ENCODE measurements at regions not wholly inside any gene's neighbourhood (a gene's known extent, or its start where the extent isn't known, plus 50 kb on each side); places are given as distances from the start of the nearest gene placed in this dataset.
A peak's percentile ranks its signal among the peaks of the same experiment; 100 is the strongest.

GRCh38 chr4:58136604-58137003 is 1026.4 kb upstream of the IGFBP7 start:
- no peak for DNase-seq
- Mint-ChIP-seq H3K4me1 (ENCODE audit: low read depth, unreplicated experiment) (peaks cover 15% of the 10 kb centered on the region), H3K9me3 (ENCODE audit: unreplicated experiment) (no peaks in the 10 kb centered on the region), H3K36me3 (ENCODE audit: unreplicated experiment) (no peaks in the 10 kb centered on the region), H3K27me3 (ENCODE audit: unreplicated experiment) (no peaks in the 10 kb centered on the region), H3K4me3 (ENCODE audit: unreplicated experiment) (no peak overlapping the region), H3K27ac (ENCODE audit: unreplicated experiment) (no peak overlapping the region)
- no peak for TF ChIP-seq CTCF (IDR thresholded peaks at IDR 0.05; ENCODE audit: partially characterized antibody, unreplicated experiment)

- no peaks in the 10 kb centered on the region for H3K9me3 Mint-ChIP-seq (ENCODE audit: unreplicated experiment)
- TF ChIP-seq CTCF (IDR thresholded peaks at IDR 0.05; ENCODE audit: partially characterized antibody, unreplicated experiment) = no peak
- no peak overlapping the region for H3K4me3 Mint-ChIP-seq (ENCODE audit: unreplicated experiment)
- no peaks in the 10 kb centered on the region for H3K4me1 Mint-ChIP-seq (ENCODE audit: low read depth, unreplicated experiment)
- H3K27ac Mint-ChIP-seq (ENCODE audit: unreplicated experiment) = no peak overlapping the region
- DNase-seq = no peak
- no peaks in the 10 kb centered on the region for H3K27me3 Mint-ChIP-seq (ENCODE audit: unreplicated experiment)
- H3K36me3 Mint-ChIP-seq (ENCODE audit: unreplicated experiment) = no peaks in the 10 kb centered on the region
Observed at GRCh38 chr4:58127680-58128079, 1017.5 kb upstream of the IGFBP7 start.

GRCh38 chr4:58119298-58119697 is 1009.1 kb upstream of the IGFBP7 start:
- H3K9me3 Mint-ChIP-seq (ENCODE audit: unreplicated experiment) = no peaks in the 10 kb centered on the region
- H3K27me3 Mint-ChIP-seq (ENCODE audit: unreplicated experiment) = no peaks in the 10 kb centered on the region
- H3K36me3 Mint-ChIP-seq (ENCODE audit: unreplicated experiment) = no peaks in the 10 kb centered on the region
- H3K27ac Mint-ChIP-seq (ENCODE audit: unreplicated experiment) = no peak overlapping the region
- no peak overlapping the region for H3K4me3 Mint-ChIP-seq (ENCODE audit: unreplicated experiment)
- TF ChIP-seq CTCF (IDR thresholded peaks at IDR 0.05; ENCODE audit: partially characterized antibody, unreplicated experiment) = no peak
- DNase-seq = no peak
- H3K4me1 Mint-ChIP-seq (ENCODE audit: low read depth, unreplicated experiment) = no peaks in the 10 kb centered on the region

- no peak for TF ChIP-seq CTCF (IDR thresholded peaks at IDR 0.05; ENCODE audit: partially characterized antibody, unreplicated experiment)
- Mint-ChIP-seq H3K36me3 (ENCODE audit: unreplicated experiment) (no peaks in the 10 kb centered on the region), H3K27ac (ENCODE audit: unreplicated experiment) (peak overlapping the region; percentile 81), H3K27me3 (ENCODE audit: unreplicated experiment) (peaks cover 3% of the 10 kb centered on the region), H3K9me3 (ENCODE audit: unreplicated experiment) (peaks cover 5% of the 10 kb centered on the region), H3K4me1 (ENCODE audit: low read depth, unreplicated experiment) (peaks cover 19% of the 10 kb centered on the region), H3K4me3 (ENCODE audit: unreplicated experiment) (peak overlapping the region; percentile 18)
- DNase-seq = peak; percentile 15
Observed at GRCh38 chr4:58113126-58113525, 1002.9 kb upstream of the IGFBP7 start.

- Mint-ChIP-seq H3K27me3 (ENCODE audit: unreplicated experiment) (peaks cover 3% of the 10 kb centered on the region), H3K27ac (ENCODE audit: unreplicated experiment) (no peak overlapping the region), H3K9me3 (ENCODE audit: unreplicated experiment) (peaks cover 5% of the 10 kb centered on the region), H3K4me3 (ENCODE audit: unreplicated experiment) (no peak overlapping the region), H3K36me3 (ENCODE audit: unreplicated experiment) (no peaks in the 10 kb centered on the region), H3K4me1 (ENCODE audit: low read depth, unreplicated experiment) (peaks cover 19% of the 10 kb centered on the region)
- no peak for TF ChIP-seq CTCF (IDR thresholded peaks at IDR 0.05; ENCODE audit: partially characterized antibody, unreplicated experiment)
- no peak for DNase-seq
Observed at GRCh38 chr4:58111818-58112217, 1001.6 kb upstream of the IGFBP7 start.
